ENCODE measurements at regions not wholly inside any gene's neighbourhood (a gene's known extent, or its start where the extent isn't known, plus 50 kb on each side); places are given as distances from the start of the nearest gene placed in this dataset.
"Not testable (repeated sequence)": the region's sequence is repeated elsewhere in the genome, so short reads cannot be mapped to it uniquely, and the experiment has no call there.

- DNase-seq, result no peak
These were observed 328.0 kb downstream of the NAF1 start for GRCh38 chr4:162838671-162839070.

DNA sequence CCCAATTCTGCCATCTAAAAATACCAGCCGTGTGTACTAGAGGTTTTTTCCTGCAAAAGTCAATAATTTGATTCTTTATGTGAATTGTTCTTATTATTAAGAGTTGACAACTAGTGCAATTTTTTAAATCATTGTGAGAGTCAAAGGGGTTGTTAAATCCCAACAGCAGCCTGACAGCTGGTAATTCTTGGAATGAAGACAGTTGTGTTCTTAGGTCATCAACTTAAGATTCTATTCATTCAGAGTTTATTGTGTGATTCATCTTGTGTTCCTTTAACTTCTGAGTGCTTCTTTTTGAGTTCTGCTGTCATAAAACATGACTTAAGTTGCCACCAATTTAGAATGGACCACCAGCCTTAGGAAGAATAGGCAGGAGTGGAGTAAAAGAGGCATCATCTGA, 329.0 kb downstream of the NAF1 start:
- no peak for DNase-seq

- DNase-seq, result no peak
These were observed 329.4 kb downstream of the NAF1 start for GRCh38 chr4:162837241-162837640.

DNA sequence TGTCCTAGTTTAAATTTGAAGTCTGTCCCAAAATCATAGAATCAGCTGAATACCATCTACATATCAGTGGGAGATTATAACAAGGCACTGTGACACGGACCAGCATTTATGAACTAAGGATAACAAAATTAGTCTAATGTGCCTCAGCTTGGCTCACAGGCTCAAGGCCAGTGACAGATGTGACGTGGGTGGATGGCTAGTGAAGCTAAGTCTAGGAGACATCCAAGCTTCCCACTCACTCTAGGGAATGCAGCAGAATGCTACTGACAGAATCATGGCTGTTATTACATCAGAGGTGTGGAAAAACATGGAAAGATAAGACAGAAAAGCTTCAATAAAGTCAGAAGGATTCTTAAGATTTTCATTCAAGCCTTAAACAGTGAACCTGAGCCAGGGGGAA, 329.9 kb downstream of the NAF1 start:
- DNase-seq, result no peak

GRCh38 chr4:162836258-162836657, 330.4 kb downstream of the NAF1 start:
- not testable (repeated sequence) for DNase-seq

- DNase-seq, result no peak
These were observed 335.8 kb downstream of the NAF1 start for GRCh38 chr4:162830899-162831298.

DNA sequence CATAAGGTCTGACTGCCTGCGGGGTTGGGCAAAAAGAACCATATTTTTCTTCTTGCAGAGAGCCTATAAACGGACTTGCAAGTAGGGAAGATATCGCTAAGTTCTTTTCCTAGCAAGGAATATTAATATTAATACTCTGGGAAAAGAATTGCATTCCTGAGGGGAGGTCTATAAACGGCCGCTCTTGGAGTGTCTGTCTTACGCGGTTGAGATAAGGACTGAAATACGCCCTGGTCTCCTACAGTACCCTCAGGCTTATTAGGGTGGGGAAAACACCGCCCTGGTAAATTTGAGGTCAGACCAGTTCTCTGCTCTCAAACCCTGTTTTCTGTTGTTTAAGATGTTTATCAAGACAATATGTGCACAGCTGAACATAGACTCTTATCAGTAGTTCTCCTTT, 349.3 kb downstream of the NAF1 start:
- not testable (repeated sequence) for DNase-seq

GRCh38 chr4:162804351-162804924, 362.3 kb downstream of the NAF1 start:
- no peak for DNase-seq

GRCh38 chr4:162803378-162803777, 363.3 kb downstream of the NAF1 start:
- DNase-seq, result no peak

DNA sequence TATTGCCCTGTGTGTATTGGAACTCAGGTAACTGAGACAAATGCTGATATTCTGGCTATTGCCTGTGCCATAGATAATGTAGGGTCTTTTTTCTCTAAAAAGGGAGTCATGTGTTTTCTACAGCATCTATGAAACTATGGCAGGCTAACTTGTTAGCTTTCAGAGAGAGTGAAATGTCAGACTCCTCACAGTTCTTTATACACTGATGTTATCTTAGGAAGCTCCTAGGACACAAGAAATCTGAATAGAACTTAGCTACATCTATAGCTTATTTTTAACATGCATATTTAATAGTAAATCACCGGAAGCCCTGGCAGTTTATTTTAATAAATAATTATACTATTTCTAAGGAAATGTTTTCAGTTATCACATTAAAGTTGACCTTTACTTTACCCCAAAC, 369.6 kb downstream of the NAF1 start:
- DNase-seq, result no peak

DNA sequence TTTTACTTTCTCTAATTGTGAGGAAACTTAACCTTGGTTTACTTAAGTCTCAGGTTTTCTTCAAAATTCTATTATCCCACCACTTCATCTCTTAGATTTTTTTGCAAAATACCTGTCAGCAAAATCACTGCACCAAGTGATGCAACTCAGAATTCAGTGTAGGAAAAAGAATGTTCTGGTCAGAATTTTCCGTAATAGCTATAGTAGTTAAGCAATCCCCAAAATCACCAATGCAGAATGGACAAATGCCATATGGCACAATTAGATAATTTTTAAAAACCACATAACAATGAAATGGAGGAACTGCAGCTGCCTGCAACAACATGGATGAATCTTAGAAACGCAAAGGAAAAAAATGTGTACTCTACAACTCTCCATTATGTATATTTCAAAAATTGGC, 373.1 kb downstream of the NAF1 start:
- no peak for DNase-seq

GRCh38 chr4:162793004-162793403, 373.7 kb downstream of the NAF1 start:
- DNase-seq, result no peak

GRCh38 chr4:162791226-162791625, 375.5 kb downstream of the NAF1 start:
- no peak for DNase-seq

GRCh38 chr4:162787120-162787519, 379.6 kb downstream of the NAF1 start:
- DNase-seq, result no peak

- DNase-seq, result no peak
These were observed 383.7 kb downstream of the NAF1 start for GRCh38 chr4:162782778-162783525.

DNA sequence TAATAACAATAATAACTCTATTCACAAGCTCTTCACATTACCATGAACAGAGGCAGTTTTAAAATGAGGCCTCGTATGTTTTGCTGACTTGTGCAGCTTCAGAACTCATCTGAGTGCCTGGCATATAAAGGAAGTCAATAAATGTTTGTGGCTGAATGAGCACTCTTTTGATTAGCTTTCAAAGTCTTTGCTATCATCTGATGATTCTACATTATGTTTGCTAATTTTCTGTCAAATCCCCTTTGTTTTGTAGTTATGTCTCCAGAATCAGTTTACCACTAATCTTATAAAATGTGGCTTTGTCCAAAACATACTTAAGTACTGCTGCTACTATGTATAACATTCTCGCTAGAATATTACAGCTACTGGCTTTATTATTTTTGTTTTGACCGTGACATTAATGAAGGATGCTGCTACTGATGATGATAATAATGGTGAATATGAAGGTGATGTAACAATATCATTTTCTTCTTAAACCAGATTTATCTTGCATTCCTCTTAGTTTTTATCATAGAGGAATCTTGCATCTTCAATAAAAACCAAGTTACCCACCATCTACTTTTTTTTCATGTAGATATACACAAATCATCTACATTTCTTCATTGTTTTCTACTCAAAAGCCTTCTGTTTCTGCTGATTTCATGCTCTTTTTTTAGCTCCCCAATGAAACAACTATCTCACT, 384.5 kb downstream of the NAF1 start:
- no peak for DNase-seq

- DNase-seq, result no peak
These were observed 395.8 kb downstream of the NAF1 start for GRCh38 chr4:162770761-162771490.

- no peak for DNase-seq
These were observed 399.6 kb downstream of the NAF1 start for GRCh38 chr4:162767083-162767482.

DNA sequence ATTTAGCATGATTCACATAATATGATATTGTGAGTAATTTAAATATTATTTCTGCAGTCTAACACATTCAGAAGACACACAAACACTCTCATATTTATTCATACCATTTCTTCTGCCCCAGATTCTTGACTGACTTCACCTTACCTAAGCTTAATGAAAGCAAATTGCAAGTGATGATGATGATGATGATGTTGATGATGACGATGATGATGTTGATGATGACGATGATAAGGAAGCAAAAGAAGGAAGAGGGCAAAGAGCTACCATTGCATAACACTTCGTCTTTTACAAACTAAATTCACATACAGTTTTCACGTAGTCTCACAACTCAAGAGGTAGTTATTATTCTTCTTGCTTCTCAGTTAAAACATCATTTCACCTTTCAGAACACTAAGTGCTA, 404.7 kb downstream of the NAF1 start:
- DNase-seq, result no peak

DNA sequence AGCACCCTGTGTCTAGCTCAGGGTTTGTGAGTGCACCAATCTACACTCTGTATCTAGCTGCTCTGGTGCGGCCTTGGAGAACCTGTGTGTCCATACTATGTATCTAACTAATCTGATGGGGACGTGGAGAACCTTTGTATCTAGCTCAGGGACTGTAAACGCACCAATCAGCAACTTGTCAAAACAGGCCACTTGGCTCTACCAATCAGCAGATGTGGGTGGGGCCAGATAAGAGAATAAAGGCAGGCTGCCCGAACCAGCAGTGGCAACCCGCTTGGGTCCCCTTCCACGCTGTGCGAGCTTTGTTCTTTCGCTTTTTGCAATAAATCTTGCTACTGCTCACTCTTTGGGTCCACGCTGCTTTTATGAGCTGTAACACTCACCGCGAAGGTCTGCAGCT, 426.5 kb downstream of the NAF1 start:
- not testable (repeated sequence) for DNase-seq

- not testable (repeated sequence) for DNase-seq
These were observed 427.1 kb downstream of the NAF1 start for GRCh38 chr4:162739596-162739995.

DNA sequence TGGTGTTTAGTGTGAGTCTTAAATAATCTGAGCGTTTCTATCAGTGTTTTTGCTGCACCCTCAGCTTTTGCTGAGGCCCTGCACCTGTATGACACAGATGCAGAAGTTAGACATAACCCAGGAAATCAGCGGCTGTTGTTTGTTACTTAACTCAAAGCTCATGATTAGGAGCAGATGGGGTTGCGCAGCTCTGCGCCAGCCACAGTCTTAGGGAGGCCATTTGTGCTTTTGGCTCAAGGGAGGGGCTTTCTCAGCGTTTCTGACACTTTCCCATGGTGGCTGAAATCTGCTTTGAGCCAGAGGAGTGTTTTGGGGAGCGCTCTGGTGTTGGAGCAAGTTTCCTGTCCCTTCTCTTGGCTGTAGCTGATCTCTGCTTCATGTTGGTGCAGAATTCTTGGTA, 433.8 kb downstream of the NAF1 start:
- DNase-seq, result no peak

- DNase-seq, result no peak
These were observed 438.9 kb downstream of the NAF1 start for GRCh38 chr4:162727766-162728165.

- DNase-seq, result no peak
These were observed 439.5 kb downstream of the NAF1 start for GRCh38 chr4:162727232-162727631.

Data from CD4-positive, alpha-beta T cell treated with Interleukin-15 for 1 hour (primary cell).